HL-60 (cell line): ENCODE measurements at regions not wholly inside any gene's neighbourhood (a gene's known extent, or its start where the extent isn't known, plus 50 kb on each side); places are given as distances from the start of the nearest gene placed in this dataset.

Experiments
- DNase-seq, 2 experiments: peaks; one replicate each; pipeline ENCODE4 v3.0.0-alpha.2; 2010 to 2020; ENCODE audit warnings: low read depth in 1 of 2, low spot score in 1 of 2
- H3K27ac ChIP-seq: fragments of 250-450 bp; sonication (Bioruptor Pico); replicated peaks from 2 replicates; pipeline ENCODE4 v1.5.1; 2020; ENCODE audit warnings: mild to moderate bottlenecking, moderate library complexity
- H3K27me3 ChIP-seq: fragments of 250-450 bp; sonication (Bioruptor Pico); 2 replicates; pipeline ENCODE4 v1.5.1; 2021; ENCODE audit warnings: mild to moderate bottlenecking, moderate library complexity; ENCODE audit not compliant: insufficient read depth, poor library complexity, severe bottlenecking
- H3K4me3 ChIP-seq: replicated peaks from 2 replicates; pipeline ENCODE4 v1.5.1; 2011; ENCODE audit warnings: mild to moderate bottlenecking, control low read depth, low read length; ENCODE audit not compliant: insufficient read depth
- CTCF ChIP-seq: IDR thresholded peaks from one replicate; pipeline ENCODE4 v1.5.1; 2011; ENCODE audit warnings: low read length, control low read depth, inconsistent platforms; ENCODE audit not compliant: insufficient read depth
- GABPA ChIP-seq: IDR thresholded peaks from 2 replicates; pipeline ENCODE4 v1.6.1; 2012; ENCODE audit warnings: low read depth
- POLR2AphosphoS5 ChIP-seq: IDR thresholded peaks from 2 replicates; pipeline ENCODE4 v1.6.1; 2012; ENCODE audit warnings: low read depth
- REST ChIP-seq: IDR thresholded peaks from 2 replicates; pipeline ENCODE4 v1.6.1; 2012; ENCODE audit warnings: low read depth; ENCODE audit not compliant: insufficient replicate concordance
- SPI1 ChIP-seq: IDR thresholded peaks from 2 replicates; pipeline ENCODE4 v1.6.1; 2012; ENCODE audit warnings: low read depth, mild to moderate bottlenecking, borderline replicate concordance

- H3K27me3 ChIP-seq = no peaks in the 10 kb centered on the region
- no peak for TF ChIP-seq GABPA
- TF ChIP-seq REST = no peak
- no peak for TF ChIP-seq POLR2AphosphoS5
- TF ChIP-seq CTCF = no peak
- no peak for TF ChIP-seq SPI1
- H3K27ac ChIP-seq = no peak overlapping the region
- no peak for DNase-seq
- no peak overlapping the region for H3K4me3 ChIP-seq
Observed at GRCh38 chr7:33792041-33792440, 113.3 kb upstream of the BMPER start.

GRCh38 chr7:33792547-33793105, 112.7 kb upstream of the BMPER start:
- no peak for TF ChIP-seq POLR2AphosphoS5
- TF ChIP-seq GABPA = no peak
- no peak for TF ChIP-seq SPI1
- TF ChIP-seq CTCF = no peak
- no peak for TF ChIP-seq REST
- H3K27ac ChIP-seq = no peak overlapping the region
- H3K27me3 ChIP-seq = no peaks in the 10 kb centered on the region
- DNase-seq = no peak
- H3K4me3 ChIP-seq = no peak overlapping the region

- no peak for DNase-seq
- Histone ChIP-seq H3K27me3 (no peaks in the 10 kb centered on the region), H3K27ac (no peak overlapping the region), H3K4me3 (no peak overlapping the region)
- TF ChIP-seq POLR2AphosphoS5 (no peak), SPI1 (no peak), REST (no peak), CTCF (no peak), GABPA (no peak)
Observed at GRCh38 chr7:33793616-33794015, 111.7 kb upstream of the BMPER start.
